GM19372 (cell line): ENCODE measurements at regions not wholly inside any gene's neighbourhood (a gene's known extent, or its start where the extent isn't known, plus 50 kb on each side); places are given as distances from the start of the nearest gene placed in this dataset.
"Not testable (repeated sequence)": the region's sequence is repeated elsewhere in the genome, so short reads cannot be mapped to it uniquely, and the experiment has no call there.

Source experiments
- ATAC-seq: cut with Tn5 transposase; IDR thresholded peaks from one replicate; pipeline ENCODE4 v1.9.1; 2021; ENCODE audit warnings: mild to moderate bottlenecking, low read depth, moderate library complexity; ENCODE audit not compliant: unreplicated experiment

DNA sequence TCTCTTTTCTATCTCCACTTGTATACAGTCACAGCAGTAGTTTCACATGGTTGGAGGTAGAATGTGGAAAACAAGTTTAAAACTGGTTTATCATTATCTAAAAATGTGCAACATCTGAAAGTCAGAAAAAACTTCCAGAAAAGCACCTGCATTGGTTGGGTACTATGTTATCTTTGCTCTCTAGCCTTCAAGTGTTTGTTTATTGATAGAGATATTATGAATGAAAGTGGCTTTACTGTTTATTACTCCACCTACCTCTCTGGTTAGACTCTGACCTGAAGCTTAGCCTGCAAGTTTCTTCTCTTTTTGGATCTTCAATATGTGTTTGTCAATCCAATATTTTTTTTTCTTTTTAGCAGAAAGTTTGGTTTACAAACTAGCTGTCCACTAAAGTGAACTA is 2161.4 kb upstream of the RAG2 start:
- ATAC-seq: no peak

DNA sequence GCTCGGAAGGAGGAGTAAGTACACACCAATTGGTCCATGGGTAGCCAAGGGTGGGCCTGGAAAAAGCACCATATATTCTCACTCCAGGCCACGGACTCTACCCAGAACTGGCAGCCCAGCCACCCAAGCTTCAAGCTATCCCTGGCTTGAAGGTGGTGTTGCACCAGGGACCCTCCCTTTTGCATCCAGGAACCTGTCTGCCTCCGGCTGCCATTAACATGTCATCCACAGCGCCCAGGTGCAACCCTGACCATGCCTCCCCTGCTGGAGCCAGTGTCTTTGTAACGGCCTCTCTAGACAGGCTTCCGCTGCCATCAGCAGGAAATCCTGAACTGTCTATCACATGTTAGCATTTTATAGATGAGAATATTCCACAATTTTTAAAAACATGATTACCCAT is 2158.5 kb upstream of the RAG2 start:
- ATAC-seq: no peak

DNA sequence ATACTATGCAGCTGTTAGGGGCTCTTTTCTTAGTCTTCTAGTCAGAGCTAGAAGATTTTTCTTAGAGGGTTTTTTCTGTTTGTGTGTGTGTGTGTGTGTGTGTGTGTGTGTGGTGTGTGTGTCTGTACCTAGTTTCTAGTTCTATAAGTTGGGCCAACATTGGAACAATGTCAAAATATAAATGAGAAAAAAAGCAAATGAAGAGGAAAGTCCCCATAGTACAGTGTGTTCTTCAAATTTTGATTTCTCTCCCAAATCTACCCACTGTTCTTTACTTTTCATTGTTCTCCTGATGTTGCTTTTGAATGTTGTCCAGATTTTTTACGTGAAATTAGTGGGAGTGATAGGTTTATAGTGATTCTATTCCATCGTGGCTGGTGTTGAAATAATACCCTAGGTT is 2153.4 kb upstream of the RAG2 start:
- no peak for ATAC-seq

DNA sequence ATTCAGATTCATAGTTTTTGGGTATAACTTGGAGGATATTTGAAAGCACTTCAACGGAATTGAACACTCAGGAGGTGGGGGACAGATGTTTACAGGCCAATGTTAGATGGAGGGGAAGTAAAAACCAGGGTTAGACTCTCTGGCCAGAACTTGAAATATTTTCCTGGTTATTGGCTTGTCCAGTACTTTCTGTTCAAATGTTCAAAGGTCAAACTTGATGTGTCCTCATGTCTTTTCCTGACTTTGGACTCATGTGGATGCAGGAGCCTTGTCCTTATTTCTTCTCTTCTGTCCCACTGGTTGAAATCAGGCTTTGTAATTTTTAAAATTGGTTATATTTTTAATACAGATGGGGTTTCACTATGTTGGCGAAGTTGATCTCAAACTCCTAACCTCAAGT is 2148.5 kb upstream of the RAG2 start:
- ATAC-seq: not testable (repeated sequence)

DNA sequence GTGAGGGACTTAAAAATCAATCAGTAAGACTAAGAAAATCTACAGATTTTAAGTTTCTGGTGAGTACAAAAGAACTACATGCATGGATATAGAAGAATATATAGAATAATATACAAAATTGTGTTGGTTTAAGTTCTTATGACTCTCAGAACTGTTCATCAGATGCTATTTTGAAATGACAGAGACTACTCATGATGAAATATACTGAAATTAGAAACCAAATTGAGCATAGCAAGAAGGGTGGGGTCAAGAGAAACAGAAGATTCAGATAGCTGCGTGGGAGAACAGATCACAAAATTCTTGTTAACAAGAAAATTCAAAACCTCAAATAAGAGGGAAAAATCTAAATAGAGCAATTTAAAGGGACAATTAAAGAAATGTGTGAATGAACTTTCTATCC is 2125.3 kb upstream of the RAG2 start:
- no peak for ATAC-seq

DNA sequence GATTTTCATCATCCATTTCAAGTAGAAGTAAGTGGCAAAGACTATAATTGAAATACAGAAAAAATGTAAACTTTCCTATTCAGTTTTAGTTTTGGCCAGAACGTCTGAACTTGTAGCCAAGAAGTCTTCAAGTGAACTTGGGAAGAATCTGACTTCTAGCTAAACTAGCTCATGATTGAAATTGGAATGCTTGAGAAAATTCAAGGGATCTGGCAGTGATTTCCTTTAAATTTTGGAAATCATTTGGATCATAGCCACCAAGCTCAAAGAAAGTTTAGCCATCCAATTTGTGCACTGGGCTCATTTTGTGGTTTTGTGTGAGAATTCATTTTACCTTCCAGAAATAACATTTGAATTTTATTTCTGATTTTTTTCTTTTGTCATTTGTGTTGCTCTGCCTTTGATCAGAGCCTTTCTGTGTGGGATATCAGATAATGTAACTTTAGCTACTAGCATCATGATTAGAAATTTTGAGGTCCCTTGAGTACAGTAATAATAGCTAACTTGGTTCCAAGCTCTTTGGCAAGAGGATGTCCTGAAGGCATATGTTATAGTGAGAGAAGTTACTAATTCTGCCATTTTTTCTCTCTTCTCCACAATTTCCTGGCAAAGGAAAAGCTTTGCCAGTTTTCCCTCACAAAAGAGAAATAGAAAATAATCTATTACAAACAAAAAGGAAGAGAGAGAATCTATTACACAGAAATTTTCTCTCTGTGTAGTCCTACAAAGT is 2123.7 kb upstream of the RAG2 start:
- ATAC-seq: no peak

DNA sequence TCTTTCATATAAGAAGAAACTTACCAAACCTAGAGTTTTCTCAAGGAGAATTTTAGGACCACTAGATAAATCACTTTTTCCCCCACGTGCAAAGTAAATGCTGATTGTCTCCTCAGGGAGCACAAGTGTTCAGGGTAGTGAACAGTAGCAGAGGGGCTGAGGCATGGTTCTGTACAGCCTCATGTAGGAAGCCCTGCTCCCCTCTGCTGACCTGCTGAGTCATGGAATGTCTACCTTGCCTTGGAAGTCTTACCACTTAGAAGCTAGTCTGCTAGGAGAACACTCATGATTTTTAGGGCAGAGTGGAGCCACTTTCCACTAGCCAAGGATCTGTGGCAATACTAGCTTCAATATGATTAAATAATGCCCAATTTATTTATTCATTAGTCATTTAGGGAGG is 2120.6 kb upstream of the RAG2 start:
- no peak for ATAC-seq

DNA sequence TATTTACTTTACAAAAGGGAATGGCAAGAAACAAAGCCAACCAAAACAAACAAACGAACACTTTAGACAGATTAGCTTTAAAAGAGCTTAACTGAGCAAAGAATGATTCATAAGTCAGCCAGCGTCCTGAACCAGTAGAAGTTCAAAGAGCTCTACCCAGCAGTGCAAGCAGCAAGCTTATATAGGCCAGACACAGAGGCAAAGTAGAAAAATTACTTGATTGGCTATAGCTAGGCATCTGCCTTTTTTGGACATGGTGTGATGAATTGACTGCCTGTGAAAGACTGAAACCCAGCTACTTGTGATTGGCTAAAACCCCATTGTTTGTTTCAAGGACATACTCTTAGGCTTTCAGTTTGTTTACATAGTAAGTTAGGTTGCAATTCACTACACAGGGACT is 2120.0 kb upstream of the RAG2 start:
- no peak for ATAC-seq

DNA sequence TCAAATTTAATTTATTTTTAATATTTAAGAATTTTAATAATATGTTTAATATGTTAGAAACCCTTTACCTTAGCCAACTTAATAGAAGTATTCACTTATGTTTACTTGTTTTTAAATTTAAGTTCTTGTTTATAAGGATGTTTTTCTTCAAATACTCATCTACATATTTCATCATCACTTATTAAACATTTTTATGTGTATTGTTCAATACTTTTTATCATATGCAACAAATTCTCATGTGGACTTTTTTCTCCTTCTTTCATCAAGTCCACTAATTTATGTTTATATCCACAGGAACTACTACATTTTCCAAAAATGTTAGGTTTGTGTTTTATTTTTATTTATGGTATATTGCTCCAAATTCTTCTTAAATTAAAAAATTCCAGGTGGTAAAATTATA is 2113.1 kb upstream of the RAG2 start:
- no peak for ATAC-seq

DNA sequence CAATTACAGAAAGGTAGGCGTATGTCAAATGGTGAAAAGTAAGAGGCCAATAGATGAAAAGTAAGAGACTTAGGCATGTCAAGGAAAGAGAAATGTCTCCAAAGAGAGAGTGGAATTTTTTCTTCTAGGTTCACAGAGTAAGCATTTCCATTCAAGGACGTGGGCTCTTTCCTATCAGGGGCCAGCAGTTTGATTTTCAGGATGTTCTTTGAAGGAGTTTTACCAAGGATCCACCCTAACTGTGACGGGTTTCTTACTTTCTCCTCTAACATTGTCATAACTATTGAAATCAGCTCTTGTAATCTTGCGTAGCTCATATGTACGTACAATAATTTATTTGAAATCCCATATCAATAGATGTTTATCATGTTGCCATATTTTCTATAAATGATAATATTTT is 2112.2 kb upstream of the RAG2 start:
- no peak for ATAC-seq

DNA sequence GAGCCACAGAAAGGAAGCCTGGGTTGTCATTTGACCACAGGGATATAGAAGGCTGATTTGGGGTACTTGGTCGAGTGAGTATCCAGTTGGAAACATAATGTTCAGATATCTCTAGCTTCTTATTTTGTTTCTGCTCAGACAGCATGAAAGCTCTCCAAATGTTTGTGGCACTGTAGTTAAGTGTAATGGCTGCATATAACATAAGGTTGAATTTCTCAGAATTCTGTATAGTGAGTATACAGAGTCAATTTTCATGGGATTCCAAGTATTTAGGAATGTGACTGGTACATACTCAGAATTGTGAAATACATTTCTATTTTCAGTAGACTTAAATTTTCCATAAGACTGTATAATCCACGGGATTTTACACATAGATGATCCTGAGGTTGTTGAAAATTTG is 2102.1 kb upstream of the RAG2 start:
- no peak for ATAC-seq

DNA sequence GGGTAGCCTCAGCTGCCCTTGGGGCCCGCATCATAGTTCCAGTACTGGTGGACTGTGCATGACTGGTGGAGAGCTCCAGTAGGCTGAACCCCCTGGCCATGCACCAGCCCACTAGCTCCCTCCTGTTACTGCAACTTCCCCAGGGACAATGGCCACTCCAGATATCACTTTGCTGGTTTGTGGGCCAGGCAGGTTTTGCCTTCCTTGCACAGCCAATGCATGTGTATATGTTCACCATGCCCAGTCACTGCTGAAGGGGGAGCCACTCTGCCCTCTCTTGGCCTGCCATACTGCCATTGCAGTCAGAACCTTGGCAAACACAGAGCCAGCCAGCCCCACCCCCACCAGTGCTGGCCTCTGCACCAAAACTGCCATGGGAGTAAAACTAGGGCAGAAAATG is 2095.3 kb upstream of the RAG2 start:
- no peak for ATAC-seq

DNA sequence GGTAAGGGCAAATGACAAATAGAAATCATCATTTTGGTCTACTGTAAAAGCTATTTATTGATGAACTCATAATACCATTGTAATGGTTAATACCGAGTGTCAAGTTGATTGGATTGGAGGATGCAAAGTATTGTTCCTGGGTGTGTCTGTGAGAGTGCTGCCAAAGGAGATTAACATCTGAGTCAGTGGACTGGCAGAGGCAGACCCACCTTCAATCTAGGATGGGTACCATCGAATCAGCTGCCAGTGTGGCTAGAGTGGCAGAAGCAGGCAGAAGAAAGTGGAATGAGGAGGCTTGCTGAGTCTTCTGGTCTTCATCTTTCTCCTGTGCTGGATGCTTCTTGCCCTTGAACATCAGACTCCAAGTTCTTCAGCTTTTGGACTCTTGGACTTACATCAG is 2092.2 kb upstream of the RAG2 start:
- not testable (repeated sequence) for ATAC-seq

DNA sequence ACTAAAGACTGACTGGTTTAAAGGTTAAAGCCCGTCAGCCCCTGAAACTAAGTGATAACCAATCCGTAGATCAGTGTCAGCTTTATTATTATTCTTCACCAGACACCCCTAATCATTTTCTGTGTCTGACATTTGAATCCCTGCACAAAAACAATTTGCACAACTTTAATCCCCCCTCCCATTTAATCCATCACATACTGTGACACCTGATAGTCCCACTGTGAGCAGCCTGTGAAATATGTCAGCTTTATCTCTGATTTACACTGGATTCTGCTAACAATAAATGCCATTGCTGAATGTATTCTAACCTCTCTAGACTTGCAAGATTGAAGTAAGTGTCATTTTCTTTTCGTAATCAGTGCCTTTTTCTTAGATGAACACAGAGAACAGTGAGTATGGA is 2089.0 kb upstream of the RAG2 start:
- no peak for ATAC-seq

DNA sequence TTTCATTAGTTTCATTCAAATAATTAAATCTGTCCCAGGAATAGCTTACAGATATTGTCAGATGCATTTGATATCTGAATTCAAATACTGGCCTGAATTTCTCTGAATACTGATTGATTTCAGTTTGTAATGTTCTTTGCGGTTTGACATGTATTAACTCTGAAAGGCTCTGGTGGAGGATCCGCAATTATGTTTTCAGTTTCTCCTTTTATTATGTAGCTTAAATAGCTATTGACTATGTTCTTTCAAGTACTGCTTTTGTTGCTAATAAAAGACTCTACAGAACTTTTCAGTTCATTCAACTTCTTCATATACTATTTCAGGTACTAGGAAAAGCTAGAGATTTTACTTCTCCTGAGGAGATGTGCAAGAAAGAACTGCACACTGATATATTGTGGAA is 2085.4 kb upstream of the RAG2 start:
- ATAC-seq: no peak

DNA sequence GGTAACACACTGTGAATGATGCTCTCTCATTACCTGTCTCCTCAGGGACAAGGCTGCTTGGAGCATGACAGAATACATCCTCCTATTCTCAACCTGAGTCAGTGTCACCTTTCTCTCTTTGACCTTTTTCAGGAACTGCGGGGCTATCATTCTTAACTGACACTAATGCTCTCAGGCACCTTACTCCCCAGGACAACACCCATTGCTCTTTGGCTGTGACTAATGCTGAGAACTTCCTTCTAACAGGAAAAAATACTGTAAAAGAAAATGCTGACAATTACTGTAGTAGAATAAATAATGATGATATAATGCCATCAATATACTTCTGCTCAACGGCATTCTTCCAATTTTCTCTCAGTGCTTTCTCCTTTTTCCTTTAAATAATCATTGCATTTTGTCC is 2082.7 kb upstream of the RAG2 start:
- ATAC-seq: no peak

DNA sequence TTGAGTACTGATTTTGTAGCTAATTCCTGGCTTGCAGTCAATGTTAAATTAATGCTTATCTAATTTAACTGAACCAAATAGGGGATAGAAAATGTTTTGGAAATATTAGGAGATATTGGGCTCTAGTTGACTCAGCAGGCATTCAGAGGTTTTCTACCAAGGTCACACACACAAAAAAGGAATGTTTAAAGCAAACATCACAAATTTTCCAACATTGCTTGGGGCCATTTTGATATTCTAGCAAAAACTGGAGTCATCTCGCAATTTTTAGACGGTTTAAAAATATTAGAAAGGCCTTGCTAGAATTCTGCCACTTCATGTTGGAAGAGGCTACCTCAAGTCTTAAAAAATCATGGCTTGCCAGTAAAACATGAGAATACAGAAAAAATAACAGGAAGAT is 2082.1 kb upstream of the RAG2 start:
- ATAC-seq: no peak

DNA sequence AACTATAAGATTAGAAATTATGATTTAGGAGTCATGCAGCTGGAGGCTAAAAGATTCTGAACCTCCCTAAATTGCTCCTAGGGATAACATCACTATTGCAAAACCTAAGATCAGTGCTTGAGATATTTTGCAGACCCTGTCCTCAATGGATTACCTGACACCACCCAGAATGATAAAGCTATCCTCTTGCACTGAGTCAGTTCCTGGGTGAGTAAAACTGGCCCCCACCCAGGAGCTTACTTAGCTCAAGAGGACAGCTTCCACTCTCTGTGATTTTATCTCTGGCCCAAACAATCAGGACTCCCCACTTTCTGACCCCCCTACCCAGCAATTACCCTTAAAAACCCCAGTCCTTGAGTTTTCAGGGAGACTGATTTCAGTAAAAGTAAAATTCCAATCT is 2074.4 kb upstream of the RAG2 start:
- ATAC-seq: no peak

DNA sequence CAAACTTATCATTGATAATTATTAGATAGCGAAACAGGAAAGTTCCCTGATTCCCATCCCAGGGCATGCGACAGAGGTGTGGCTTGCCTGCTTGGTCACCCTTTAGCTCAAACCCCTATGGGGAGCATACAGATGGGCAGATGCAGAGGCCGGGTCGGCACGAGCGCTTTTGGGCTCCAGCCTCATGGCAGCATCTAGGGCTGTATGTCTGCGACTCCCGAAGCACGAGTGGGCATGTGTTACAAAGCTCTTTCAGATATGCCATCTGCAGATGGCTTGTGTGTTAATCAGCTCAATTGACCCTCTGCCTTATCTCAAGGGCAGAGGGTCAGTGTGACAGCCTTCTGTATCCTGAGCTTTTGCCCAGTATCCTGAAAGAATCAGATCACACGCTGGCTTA is 2069.3 kb upstream of the RAG2 start:
- no peak for ATAC-seq

DNA sequence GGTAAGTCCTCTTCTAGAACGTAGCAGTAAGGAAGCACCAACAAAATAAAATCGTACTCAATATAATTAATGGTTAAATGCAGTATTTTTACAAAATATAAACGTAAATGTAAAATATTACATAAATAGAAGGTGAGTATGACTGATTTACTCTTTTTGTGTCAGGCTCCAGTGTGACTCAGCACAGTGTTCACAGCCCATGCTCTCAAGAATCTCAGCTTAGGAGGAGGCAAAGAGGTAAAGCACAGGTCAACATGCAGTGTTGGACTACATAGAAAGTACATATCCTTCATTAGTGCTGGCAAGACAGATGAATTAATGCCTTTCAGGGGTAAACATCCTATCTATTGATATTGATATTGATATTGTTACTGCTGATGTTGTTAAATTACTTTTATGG is 2050.6 kb upstream of the RAG2 start:
- no peak for ATAC-seq

DNA sequence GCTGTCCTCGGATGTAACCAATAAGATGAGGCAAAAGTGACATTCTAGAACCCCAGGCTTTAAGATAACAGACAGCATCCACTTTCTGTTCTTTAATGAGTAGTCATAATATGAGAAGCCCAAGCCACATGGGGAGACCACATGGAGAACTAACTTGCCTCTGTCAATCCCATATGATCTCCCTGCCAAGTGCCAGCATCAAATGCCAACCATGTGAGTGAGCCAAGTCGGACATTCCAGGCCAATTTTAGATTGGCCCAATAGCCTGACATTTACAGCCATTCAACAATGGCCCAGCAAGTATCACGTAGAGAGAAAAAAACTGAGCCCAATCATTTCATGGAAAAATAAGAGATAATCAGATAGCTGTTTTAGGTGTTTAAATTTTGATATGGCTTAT is 2048.3 kb upstream of the RAG2 start:
- no peak for ATAC-seq

DNA sequence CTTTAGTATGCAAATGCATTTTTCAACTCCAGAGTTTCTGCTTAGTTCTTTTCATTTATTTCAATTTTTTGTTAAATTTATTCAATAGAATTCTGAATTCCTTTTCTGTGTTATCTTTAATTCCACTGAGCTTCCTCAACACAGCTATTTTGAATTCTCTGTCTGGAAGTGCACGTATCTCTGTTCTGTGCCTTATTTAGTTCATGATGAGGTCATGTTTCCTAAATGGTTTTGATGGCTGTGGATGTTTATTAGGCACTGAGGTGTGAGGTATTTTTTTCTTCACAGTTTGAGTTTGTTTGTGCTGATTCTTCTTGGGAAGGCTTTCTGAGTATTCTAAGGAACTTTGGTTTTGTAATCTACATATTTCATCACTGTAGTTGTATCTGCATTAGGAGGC is 2042.8 kb upstream of the RAG2 start:
- no peak for ATAC-seq

DNA sequence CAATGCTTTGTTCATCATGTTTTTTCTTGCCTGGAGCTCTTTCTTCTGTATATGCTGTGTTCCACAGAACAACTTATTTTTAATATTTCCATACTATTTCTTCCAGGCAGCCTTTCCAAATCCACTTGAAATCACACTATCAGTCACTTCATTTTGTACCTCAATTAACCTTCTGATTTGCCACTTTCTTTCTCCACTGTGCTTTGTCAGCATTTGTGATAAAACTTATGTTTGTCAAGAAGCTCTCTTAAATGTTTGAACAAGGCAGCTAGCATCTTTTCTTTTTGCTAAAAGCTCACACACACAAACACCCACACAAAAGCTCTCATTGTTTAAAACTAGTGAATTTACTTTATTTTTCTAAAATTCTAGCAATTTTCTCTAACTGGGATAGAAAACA is 2014.7 kb upstream of the RAG2 start:
- ATAC-seq: no peak
